GM18502 (cell line): ENCODE measurements at regions not wholly inside any gene's neighbourhood (a gene's known extent, or its start where the extent isn't known, plus 50 kb on each side); places are given as distances from the start of the nearest gene placed in this dataset.
"Not testable (repeated sequence)": the region's sequence is repeated elsewhere in the genome, so short reads cannot be mapped to it uniquely, and the experiment has no call there.

Experiments used
- ATAC-seq: cut with Tn5 transposase; IDR thresholded peaks from one replicate; pipeline ENCODE4 v1.9.1; 2021; ENCODE audit warnings: mild to moderate bottlenecking; ENCODE audit not compliant: unreplicated experiment, poor library complexity

- no peak for ATAC-seq
Observed at GRCh38 chr5:96219580-96220281, 213.3 kb downstream of the PCSK1 start.

DNA sequence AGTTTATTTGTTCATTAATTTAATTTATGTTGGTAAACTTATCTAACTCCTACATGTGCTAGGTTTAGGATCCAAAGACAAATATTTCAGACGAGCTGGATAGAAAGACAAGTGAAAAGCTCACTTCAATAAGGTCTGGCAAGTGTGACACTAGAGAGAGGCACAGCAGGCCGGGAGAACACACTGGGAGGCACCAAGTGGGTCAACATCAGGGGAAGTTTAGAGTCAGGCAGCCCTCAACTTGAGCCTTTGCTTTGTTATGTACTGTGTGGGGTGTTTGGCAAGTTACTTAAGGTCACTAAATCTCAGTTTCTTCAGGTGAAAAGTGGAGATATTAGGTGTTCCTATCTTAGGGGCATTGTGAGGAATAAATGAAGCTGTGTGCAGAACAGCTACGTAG, 214.4 kb downstream of the PCSK1 start:
- ATAC-seq: no peak

GRCh38 chr5:96214442-96215197, 218.4 kb downstream of the PCSK1 start:
- ATAC-seq: no peak

- ATAC-seq: no peak
Observed at GRCh38 chr5:96209829-96210228, 223.2 kb downstream of the PCSK1 start.

DNA sequence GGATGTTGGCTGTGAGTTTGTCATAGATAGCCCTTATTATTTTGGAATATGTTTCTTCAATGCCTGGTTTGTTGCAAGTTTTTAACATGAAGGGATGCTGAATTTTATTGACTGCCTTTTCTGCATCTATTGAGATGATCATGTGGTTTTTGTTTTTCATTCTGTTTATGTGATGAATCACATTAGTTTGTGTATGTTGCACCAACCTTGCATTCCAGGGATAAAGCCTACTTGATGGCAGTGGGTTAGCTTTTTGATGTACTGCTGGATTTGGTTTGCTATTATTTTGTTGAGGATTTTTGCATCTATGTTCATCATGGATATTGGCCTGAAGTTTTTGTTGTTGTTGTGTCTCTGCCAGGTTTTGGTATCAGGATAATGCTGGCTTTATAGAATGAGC, 225.6 kb downstream of the PCSK1 start:
- no peak for ATAC-seq

DNA sequence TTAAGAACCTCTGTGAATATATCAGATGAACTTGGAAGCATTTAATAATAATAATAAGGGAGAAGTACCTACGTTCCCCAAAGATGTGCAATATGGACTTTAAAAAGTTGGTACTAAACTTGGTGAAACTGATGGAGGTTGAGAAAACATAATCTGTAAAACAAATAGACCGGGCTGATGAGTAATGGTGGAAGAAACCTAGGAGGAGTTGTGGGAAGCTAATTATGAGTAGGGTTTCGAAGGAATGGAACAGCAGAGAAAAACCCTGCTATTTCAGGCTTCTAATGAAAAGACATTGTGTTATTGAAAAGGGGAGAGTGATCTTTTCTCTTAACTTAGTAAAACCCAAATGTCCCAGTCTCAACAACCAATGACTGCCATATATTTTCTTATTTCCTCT, 229.3 kb downstream of the PCSK1 start:
- no peak for ATAC-seq

DNA sequence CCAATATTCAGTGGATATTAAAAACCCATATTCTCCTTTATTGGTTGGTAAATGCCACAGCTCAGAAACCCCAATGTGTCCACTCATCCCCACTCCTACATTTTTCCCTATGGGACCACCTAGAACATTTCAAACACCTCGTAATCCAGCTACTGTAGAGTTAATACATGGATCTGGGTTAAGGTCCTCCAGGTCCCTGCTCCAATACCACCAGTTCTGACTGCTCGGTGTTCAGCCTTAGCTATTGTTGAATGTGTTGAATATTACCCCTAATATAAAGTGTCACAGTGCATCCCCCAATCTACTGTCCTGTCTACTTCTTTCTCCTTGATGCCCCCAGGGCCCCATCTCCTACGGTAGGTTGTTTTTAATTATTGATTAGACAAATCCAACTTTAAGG, 231.5 kb downstream of the PCSK1 start:
- no peak for ATAC-seq

- no peak for ATAC-seq
Observed at GRCh38 chr5:96200641-96201040, 232.4 kb downstream of the PCSK1 start.

DNA sequence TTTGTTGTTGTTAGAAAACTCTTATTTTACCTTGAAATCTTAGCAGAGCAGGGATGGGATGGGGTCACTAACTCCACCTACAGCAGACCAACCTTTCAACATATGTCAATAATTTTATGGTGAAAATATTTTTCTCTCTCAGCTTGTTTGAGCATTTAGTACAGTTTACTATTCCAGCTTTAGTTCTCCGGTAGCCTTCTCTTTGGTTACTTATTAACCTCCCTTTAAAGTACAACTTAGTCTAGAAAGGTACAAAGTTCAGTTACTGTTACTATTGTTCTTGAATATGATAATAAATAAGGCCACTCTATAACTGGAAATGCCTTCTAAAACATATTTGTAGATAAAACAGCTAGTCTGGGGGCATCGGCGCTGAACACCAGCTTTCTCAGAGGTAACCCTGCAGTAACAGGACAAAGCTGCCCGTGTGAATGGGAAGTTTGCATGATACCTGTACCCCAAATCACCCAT, 233.3 kb downstream of the PCSK1 start:
- no peak for ATAC-seq

GRCh38 chr5:96198356-96199058, 234.5 kb downstream of the PCSK1 start:
- ATAC-seq: no peak

- not testable (repeated sequence) for ATAC-seq
Observed at GRCh38 chr5:96197767-96198166, 235.3 kb downstream of the PCSK1 start.

- no peak for ATAC-seq
Observed at GRCh38 chr5:96197347-96197746, 235.7 kb upstream of the ELL2 start.

- no peak for ATAC-seq
Observed at GRCh38 chr5:96196890-96197289, 235.2 kb upstream of the ELL2 start.

DNA sequence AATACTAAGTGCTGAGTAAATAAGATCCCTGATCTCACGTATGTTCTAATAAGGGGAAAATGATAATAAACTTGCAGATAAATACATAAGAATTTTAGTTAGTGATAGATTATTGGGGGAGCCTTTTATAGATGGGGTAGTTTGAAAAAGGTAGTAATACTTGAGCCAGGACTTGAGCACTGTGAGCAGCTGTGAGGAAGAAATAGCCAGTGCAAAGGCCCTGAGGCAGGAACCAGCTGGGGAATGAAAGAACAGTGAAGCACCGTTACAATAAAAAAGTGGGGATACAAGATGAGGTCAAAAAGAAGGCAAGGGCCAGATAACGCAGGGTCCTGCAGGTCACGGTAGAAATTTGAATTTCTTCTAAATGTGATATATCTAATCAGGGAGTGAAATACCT, 234.8 kb upstream of the ELL2 start:
- no peak for ATAC-seq

- no peak for ATAC-seq
Observed at GRCh38 chr5:96195123-96195522, 233.5 kb upstream of the ELL2 start.

DNA sequence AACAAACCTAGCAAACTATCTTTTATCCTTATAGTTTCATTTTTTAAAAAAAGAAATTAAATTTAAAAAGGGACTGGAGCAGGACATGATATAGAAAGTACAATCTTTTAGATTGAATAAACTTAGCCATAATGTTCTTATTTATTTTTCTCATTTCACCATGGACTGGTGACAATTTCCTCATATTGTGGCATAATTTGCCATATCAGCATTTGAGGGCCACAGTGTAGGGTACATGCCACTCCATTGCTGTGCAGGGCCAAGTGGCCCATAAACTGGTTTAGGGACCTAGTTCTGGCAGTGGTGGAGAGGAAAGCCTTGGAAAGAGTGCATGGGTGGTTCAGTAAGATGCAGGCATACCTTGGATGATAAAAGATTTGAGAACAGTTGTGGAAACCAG, 232.9 kb upstream of the ELL2 start:
- ATAC-seq: no peak

DNA sequence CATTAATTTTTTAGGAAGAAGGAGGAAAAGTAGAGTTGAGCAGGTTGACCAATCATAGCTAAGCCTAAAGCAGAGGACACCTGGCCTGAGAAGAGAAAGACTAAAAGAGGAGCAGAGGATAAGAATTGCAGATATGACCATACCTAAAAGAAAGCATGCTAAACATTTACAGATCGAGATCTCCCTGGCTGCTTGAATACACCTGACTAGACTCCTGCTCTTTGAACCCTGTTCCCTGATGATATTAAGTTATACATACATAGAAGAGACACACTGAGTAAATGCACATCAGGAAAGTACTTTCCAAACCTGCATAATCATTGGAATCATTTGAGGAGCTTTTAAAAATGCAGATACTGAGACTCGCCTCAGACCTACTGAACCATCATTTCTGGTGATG, 232.3 kb upstream of the ELL2 start:
- no peak for ATAC-seq

- no peak for ATAC-seq
Observed at GRCh38 chr5:96189987-96190386, 228.3 kb upstream of the ELL2 start.

- no peak for ATAC-seq
Observed at GRCh38 chr5:96189028-96189826, 227.6 kb upstream of the ELL2 start.

GRCh38 chr5:96187309-96188027, 225.8 kb upstream of the ELL2 start:
- ATAC-seq: no peak
